Right lobe of liver (tissue), 4 donors: ENCODE measurements at regions not wholly inside any gene's neighbourhood (a gene's known extent, or its start where the extent isn't known, plus 50 kb on each side); places are given as distances from the start of the nearest gene placed in this dataset.

Experiments used
- POLR2A ChIP-seq: fragments of 450-650 bp; IDR thresholded peaks from one replicate; pipeline ENCODE4 v1.6.1; 2017; ENCODE audit warnings: antibody characterized with exemption, mild to moderate bottlenecking
- TF ChIP-seq, protein P1 (sequence below), 4 donors: fragments of 200-600 bp in 3 of 4; fragments of 450-650 bp in 1 of 4; IDR thresholded peaks; one replicate each; pipeline versions ENCODE4 v1.5.1 to v1.8.0; 2016 to 2022; ENCODE audit warnings: antibody characterized with exemption in 4 of 4, mild to moderate bottlenecking in 2 of 4
- donor health status: DM: no; HTN: no; CAD: no.
- donor health status: DM: no; HTN: no; CAD: no.
- donor health status: DM: no; HTN: yes; CAD: no.

DNA sequence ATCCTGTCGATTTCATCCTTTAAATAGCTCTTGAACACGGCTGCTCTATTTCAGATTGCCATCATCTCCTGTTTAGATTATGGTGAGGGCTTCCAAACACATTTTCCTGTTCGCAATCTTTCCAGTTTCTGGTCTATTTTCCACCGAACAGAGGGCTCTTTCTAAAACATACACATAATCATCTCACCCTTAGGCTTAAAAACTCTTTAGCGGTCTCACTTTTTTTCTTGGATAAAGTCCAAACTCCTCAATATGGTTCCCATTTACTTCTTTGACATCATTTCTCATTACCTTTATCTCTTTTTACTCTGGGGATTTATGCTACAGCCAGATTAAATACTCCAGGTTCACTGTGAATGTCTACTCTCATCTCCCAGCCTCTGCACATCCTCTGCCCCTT lies 103.4 kb upstream of the STMND1 start:
- TF ChIP-seq, protein P1, sequence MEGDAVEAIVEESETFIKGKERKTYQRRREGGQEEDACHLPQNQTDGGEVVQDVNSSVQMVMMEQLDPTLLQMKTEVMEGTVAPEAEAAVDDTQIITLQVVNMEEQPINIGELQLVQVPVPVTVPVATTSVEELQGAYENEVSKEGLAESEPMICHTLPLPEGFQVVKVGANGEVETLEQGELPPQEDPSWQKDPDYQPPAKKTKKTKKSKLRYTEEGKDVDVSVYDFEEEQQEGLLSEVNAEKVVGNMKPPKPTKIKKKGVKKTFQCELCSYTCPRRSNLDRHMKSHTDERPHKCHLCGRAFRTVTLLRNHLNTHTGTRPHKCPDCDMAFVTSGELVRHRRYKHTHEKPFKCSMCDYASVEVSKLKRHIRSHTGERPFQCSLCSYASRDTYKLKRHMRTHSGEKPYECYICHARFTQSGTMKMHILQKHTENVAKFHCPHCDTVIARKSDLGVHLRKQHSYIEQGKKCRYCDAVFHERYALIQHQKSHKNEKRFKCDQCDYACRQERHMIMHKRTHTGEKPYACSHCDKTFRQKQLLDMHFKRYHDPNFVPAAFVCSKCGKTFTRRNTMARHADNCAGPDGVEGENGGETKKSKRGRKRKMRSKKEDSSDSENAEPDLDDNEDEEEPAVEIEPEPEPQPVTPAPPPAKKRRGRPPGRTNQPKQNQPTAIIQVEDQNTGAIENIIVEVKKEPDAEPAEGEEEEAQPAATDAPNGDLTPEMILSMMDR (IDR thresholded peaks at IDR 0.05) = no peak
- TF ChIP-seq POLR2A = no peak
